Activated CD4-positive, alpha-beta memory T cell treated with anti-CD3 and anti-CD28 coated beads for 36 hours (primary cell): ENCODE measurements at regions not wholly inside any gene's neighbourhood (a gene's known extent, or its start where the extent isn't known, plus 50 kb on each side); places are given as distances from the start of the nearest gene placed in this dataset.
"Not testable (repeated sequence)": the region's sequence is repeated elsewhere in the genome, so short reads cannot be mapped to it uniquely, and the experiment has no call there.

Source experiments
- CTCF ChIA-PET: fragments of 350-600 bp; sonication (Branson Sonifier 250); formaldehyde crosslinking; loops from one replicate; lab custom pipeline; 2021; ENCODE audit warnings: antibody characterized with exemption, inconsistent platforms; lab: Charles Lee
- POLR2A ChIA-PET: fragments of 350-600 bp; sonication (Branson Sonifier 250); formaldehyde crosslinking; loops from one replicate; lab custom pipeline; 2021; ENCODE audit warnings: antibody characterized with exemption; lab: Charles Lee
- DNase-seq: peaks from one replicate; pipeline ENCODE4 v3.0.0-alpha.2; 2020
- H3K27ac Mint-ChIP-seq: one replicate; pipeline ENCODE4 v1.8.0; 2021; ENCODE audit warnings: mixed read lengths
- H3K27me3 Mint-ChIP-seq: one replicate; pipeline ENCODE4 v1.8.0; 2021; ENCODE audit warnings: mixed read lengths
- H3K36me3 Mint-ChIP-seq: one replicate; pipeline ENCODE4 v1.8.0; 2021; ENCODE audit warnings: mixed read lengths
- H3K4me1 Mint-ChIP-seq: one replicate; pipeline ENCODE4 v1.8.0; 2021; ENCODE audit warnings: low read depth, mixed read lengths
- H3K4me3 Mint-ChIP-seq: one replicate; pipeline ENCODE4 v1.8.0; 2021; ENCODE audit warnings: mild to moderate bottlenecking, mixed read lengths
- H3K9me3 Mint-ChIP-seq: one replicate; pipeline ENCODE4 v1.8.0; 2021; ENCODE audit warnings: mixed read lengths
- intact Hi-C: fragments of 100-400 bp; cut with micrococcal nuclease; formaldehyde crosslinking; loops from one replicate; pipeline ENCODE4 v1.15.1; 2023

- Mint-ChIP-seq H3K27ac (no peak overlapping the region), H3K9me3 (no peaks in the 10 kb centered on the region), H3K27me3 (no peaks in the 10 kb centered on the region), H3K4me1 (no peaks in the 10 kb centered on the region), H3K4me3 (no peak overlapping the region), H3K36me3 (no peaks in the 10 kb centered on the region)
- intact Hi-C loops, result no loop called here
- no peak for DNase-seq
- CTCF ChIA-PET, result no interaction called here
- POLR2A ChIA-PET, result no interaction called here
These were observed 731.0 kb downstream of the CENPC start for GRCh38 chr4:66814277-66814676.

GRCh38 chr4:66805582-66805981 is 739.7 kb downstream of the CENPC start:
- intact Hi-C loops, result no loop called here
- H3K4me3 Mint-ChIP-seq, result no peak overlapping the region
- no peaks in the 10 kb centered on the region for H3K36me3 Mint-ChIP-seq
- H3K4me1 Mint-ChIP-seq, result no peaks in the 10 kb centered on the region
- ChIA-PET POLR2A (no interaction called here), CTCF (no interaction called here)
- DNase-seq, result no peak
- H3K27me3 Mint-ChIP-seq, result no peaks in the 10 kb centered on the region
- H3K9me3 Mint-ChIP-seq, result no peaks in the 10 kb centered on the region
- H3K27ac Mint-ChIP-seq, result no peak overlapping the region

- DNase-seq, result no peak
- no peaks in the 10 kb centered on the region for H3K27me3 Mint-ChIP-seq
- intact Hi-C loops, result no loop called here
- no peaks in the 10 kb centered on the region for H3K4me1 Mint-ChIP-seq
- ChIA-PET CTCF (no interaction called here), POLR2A (no interaction called here)
- no peak overlapping the region for H3K27ac Mint-ChIP-seq
- no peaks in the 10 kb centered on the region for H3K36me3 Mint-ChIP-seq
- no peak overlapping the region for H3K4me3 Mint-ChIP-seq
- no peaks in the 10 kb centered on the region for H3K9me3 Mint-ChIP-seq
These were observed 740.3 kb downstream of the CENPC start for GRCh38 chr4:66804979-66805378.

DNA sequence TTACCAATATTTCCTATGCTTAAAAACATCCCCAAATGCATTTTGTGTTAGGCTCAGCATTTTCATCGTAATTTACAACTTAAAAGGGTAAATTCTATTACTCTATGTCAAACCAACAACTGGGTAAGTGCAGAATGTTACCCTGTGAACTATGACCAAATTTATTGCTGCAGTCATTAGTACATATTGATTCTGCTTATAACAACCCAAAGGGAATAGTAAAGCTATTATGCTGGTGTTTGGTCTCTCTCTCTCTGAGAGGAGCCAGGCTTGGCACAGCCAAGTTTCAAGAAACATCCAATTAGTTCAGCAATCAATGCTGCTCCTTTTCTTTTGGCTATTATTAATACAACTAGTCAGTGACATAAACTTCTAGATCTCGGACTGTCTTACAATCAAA is 747.7 kb downstream of the CENPC start:
- Mint-ChIP-seq H3K27me3 (no peaks in the 10 kb centered on the region), H3K4me1 (no peaks in the 10 kb centered on the region), H3K36me3 (no peaks in the 10 kb centered on the region), H3K9me3 (no peaks in the 10 kb centered on the region), H3K4me3 (no peak overlapping the region), H3K27ac (no peak overlapping the region)
- ChIA-PET POLR2A (no interaction called here), CTCF (no interaction called here)
- no peak for DNase-seq
- intact Hi-C loops, result no loop called here

- Mint-ChIP-seq H3K4me1 (no peaks in the 10 kb centered on the region), H3K4me3 (no peak overlapping the region), H3K36me3 (no peaks in the 10 kb centered on the region), H3K27me3 (no peaks in the 10 kb centered on the region), H3K27ac (no peak overlapping the region), H3K9me3 (peaks cover 2% of the 10 kb centered on the region)
- POLR2A ChIA-PET, result no interaction called here
- intact Hi-C loops, result no loop called here
- DNase-seq, result no peak
- CTCF ChIA-PET, result no interaction called here
These were observed 749.6 kb downstream of the CENPC start for GRCh38 chr4:66795724-66796123.

DNA sequence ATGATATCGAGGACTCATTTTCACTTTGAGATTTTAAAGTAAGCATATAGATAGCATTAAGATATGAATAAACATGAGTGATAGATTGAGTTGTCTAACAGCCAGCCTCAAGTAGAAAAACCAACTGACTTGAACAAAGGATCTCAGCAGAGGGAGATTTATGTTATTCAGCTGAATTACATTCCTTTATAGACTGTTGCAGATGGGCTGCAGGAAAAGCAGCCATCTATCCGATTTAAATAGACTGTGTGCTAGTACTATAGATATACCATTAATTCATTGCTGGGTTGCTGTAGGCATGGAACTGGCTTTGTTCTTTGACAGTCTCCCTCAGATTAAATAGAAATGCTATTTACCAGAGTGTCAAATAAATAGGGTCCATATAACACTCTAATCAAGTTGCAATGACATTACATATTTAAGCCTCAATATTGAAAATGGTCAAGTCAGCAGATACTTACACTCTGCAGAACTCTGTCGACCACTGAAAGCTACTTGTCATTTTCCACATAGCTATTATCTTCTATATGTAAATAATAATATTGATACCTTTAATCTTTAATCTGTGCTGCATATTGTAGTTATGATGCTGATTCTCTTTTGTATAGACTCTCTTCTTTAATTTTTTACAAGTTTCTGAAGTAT is 750.8 kb downstream of the CENPC start:
- H3K9me3 Mint-ChIP-seq, result peaks cover 2% of the 10 kb centered on the region
- no peak for DNase-seq
- H3K4me3 Mint-ChIP-seq, result no peak overlapping the region
- no peaks in the 10 kb centered on the region for H3K36me3 Mint-ChIP-seq
- ChIA-PET CTCF (no interaction called here), POLR2A (no interaction called here)
- no peak overlapping the region for H3K27ac Mint-ChIP-seq
- no peaks in the 10 kb centered on the region for H3K4me1 Mint-ChIP-seq
- intact Hi-C loops, result no loop called here
- no peaks in the 10 kb centered on the region for H3K27me3 Mint-ChIP-seq

DNA sequence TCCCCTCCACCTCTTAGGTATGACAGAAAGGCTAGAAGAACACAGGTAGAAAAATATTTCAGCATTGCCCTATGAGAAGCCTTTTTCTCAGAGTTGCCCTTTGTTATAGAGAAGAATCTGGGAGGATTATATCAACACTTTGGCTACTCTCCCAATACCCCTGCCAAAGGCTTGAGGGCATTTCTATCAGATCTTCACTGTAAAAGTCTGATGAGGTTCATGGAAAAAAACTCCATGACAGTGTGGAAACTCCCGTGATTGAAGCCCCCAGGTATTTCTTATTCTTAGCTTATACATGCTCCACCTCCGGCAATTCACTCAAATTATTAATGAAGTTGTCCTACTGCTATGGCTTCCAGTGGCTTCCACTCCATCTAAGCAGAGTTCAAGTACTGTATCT is 753.6 kb downstream of the CENPC start:
- Mint-ChIP-seq H3K36me3 (no peaks in the 10 kb centered on the region), H3K4me1 (no peaks in the 10 kb centered on the region), H3K9me3 (peaks cover 2% of the 10 kb centered on the region), H3K4me3 (no peak overlapping the region), H3K27me3 (no peaks in the 10 kb centered on the region), H3K27ac (no peak overlapping the region)
- POLR2A ChIA-PET, result no interaction called here
- CTCF ChIA-PET, result no interaction called here
- no peak for DNase-seq
- intact Hi-C loops, result no loop called here

- Mint-ChIP-seq H3K4me3 (no peak overlapping the region), H3K36me3 (no peaks in the 10 kb centered on the region), H3K27ac (no peak overlapping the region), H3K4me1 (no peaks in the 10 kb centered on the region), H3K27me3 (no peaks in the 10 kb centered on the region), H3K9me3 (peaks cover 8% of the 10 kb centered on the region)
- intact Hi-C loops, result no loop called here
- ChIA-PET CTCF (no interaction called here), POLR2A (no interaction called here)
- no peak for DNase-seq
These were observed 759.8 kb downstream of the CENPC start for GRCh38 chr4:66785479-66785878.

DNA sequence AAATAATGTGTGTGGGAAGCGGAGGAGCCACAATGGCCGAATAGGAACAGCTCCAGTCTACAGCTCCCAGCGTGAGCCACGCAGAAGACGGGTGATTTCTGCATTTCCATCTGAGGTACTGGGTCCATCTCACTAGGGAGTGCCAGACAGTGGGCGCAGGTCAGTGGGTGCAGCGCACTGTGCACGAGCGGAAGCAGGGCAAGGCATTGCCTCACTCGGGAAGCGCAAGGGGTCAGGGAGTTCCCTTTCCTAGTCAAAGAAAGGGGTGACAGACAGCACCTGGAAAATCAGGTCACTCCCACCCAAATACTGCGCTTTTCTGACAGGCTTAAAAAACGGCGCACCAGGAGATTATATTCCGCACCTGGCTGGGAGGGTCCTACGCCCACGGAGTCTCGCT is 762.6 kb downstream of the CENPC start:
- CTCF ChIA-PET, H3K27ac Mint-ChIP-seq, H3K4me3 Mint-ChIP-seq, H3K4me1 Mint-ChIP-seq, intact Hi-C loops, POLR2A ChIA-PET, H3K27me3 Mint-ChIP-seq, H3K36me3 Mint-ChIP-seq, DNase-seq: not testable (repeated sequence)
- H3K9me3 Mint-ChIP-seq, result peaks cover 10% of the 10 kb centered on the region

GRCh38 chr4:66777097-66777496 is 768.2 kb downstream of the CENPC start:
- intact Hi-C loops, result no loop called here
- ChIA-PET POLR2A (no interaction called here), CTCF (no interaction called here)
- no peak for DNase-seq
- Mint-ChIP-seq H3K36me3 (no peaks in the 10 kb centered on the region), H3K27me3 (no peaks in the 10 kb centered on the region), H3K4me3 (no peak overlapping the region), H3K9me3 (peaks cover 12% of the 10 kb centered on the region), H3K4me1 (no peaks in the 10 kb centered on the region), H3K27ac (no peak overlapping the region)

DNA sequence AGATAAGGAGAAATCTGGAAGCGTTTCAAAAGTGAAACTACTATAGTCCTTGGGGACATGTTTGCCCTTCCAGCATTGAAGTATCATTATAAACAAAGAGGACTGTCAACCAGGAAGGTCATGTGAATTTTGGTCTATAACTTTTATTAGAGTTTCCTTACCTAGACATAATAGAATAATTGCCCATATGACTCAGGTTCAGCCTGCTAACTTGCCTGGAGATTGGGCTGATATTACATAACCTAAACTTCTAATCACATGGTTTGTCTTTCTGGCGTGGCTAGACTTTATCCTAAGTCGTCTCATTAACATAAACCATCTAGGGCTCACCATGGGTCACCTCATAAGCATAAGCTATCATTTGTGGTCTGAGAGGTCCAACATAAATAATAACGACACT is 775.9 kb downstream of the CENPC start:
- intact Hi-C loops, result no loop called here
- CTCF ChIA-PET, result no interaction called here
- no peak overlapping the region for H3K27ac Mint-ChIP-seq
- H3K4me3 Mint-ChIP-seq, result no peak overlapping the region
- POLR2A ChIA-PET, result interaction anchor here (0.6 kb wide), 1 partner anchor 468 kb away, joined by 4 read pairs; no protein-coding TSS in a partner anchor
- no peaks in the 10 kb centered on the region for H3K4me1 Mint-ChIP-seq
- H3K9me3 Mint-ChIP-seq, result peaks cover 19% of the 10 kb centered on the region
- no peaks in the 10 kb centered on the region for H3K27me3 Mint-ChIP-seq
- H3K36me3 Mint-ChIP-seq, result no peaks in the 10 kb centered on the region
- no peak for DNase-seq

GRCh38 chr4:66767442-66767841 is 777.9 kb downstream of the CENPC start:
- Mint-ChIP-seq H3K9me3 (peaks cover 14% of the 10 kb centered on the region), H3K4me3 (no peak overlapping the region), H3K27me3 (no peaks in the 10 kb centered on the region), H3K4me1 (no peaks in the 10 kb centered on the region), H3K36me3 (no peaks in the 10 kb centered on the region), H3K27ac (no peak overlapping the region)
- no peak for DNase-seq
- ChIA-PET POLR2A (no interaction called here), CTCF (no interaction called here)
- intact Hi-C loops, result no loop called here

GRCh38 chr4:66766557-66766956 is 778.7 kb downstream of the CENPC start:
- H3K9me3 Mint-ChIP-seq, result peaks cover 12% of the 10 kb centered on the region

More at GRCh38 chr4:66766557-66766956, 778.7 kb downstream of the CENPC start:
- intact Hi-C loops, result no loop called here
- Mint-ChIP-seq H3K27me3 (no peaks in the 10 kb centered on the region), H3K4me1 (no peaks in the 10 kb centered on the region), H3K36me3 (no peaks in the 10 kb centered on the region), H3K4me3 (no peak overlapping the region), H3K27ac (no peak overlapping the region)
- no peak for DNase-seq
- POLR2A ChIA-PET, result no interaction called here
- CTCF ChIA-PET, result no interaction called here
